ENCODE measurements at regions not wholly inside any gene's neighbourhood (a gene's known extent, or its start where the extent isn't known, plus 50 kb on each side); places are given as distances from the start of the nearest gene placed in this dataset.
"Not testable (repeated sequence)": the region's sequence is repeated elsewhere in the genome, so short reads cannot be mapped to it uniquely, and the experiment has no call there.

DNA sequence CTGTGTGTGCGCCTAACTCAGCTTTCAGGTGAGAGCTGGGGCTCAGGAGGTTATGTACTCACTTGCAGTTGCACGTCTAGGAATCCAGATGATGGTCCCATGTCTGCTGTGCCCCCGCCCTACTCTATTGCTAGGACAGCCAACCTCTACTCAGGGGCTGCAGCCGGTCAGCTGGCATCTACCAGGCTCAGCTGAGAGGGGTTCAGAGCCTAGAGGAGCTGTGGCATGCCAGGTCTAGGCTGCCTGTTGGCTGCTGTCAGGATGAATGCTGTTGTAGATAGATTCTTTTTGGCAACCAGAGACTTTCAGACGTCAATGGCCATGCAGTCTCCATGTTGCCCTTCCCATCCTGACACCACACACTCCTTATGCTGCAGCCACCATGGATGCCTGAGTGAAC is 214.5 kb downstream of the RTP5 start:
- not testable (repeated sequence) for TF ChIP-seq POLR2A (IDR thresholded peaks at IDR 0.05; ENCODE audit: low read length); GATA1 (IDR thresholded peaks at IDR 0.05; ENCODE audit: low read depth, low read length)

Measured in erythroblast (primary cell).